Tibial nerve (tissue), 4 donors: ENCODE measurements at regions not wholly inside any gene's neighbourhood (a gene's known extent, or its start where the extent isn't known, plus 50 kb on each side); places are given as distances from the start of the nearest gene placed in this dataset.

ENCODE experiments used
- DNase-seq, 2 donors: peaks; one replicate each; pipeline ENCODE4 v3.0.0-alpha.2; 2019; ENCODE audit warnings: low spot score in 2 of 2
- H3K27ac ChIP-seq, 4 donors: fragments of 200-600 bp; sonication (generic) in 3 of 4; one replicate each; pipeline ENCODE4 v1.5.1; 2017 to 2019; ENCODE audit warnings: mild to moderate bottlenecking in 1 of 4
- H3K27me3 ChIP-seq, 2 donors: fragments of 200-600 bp; sonication (generic) in 1 of 2; one replicate each; pipeline versions ENCODE4 v1.5.1 to v1.6.0; 2017 to 2019
- H3K36me3 ChIP-seq, 3 donors: fragments of 200-600 bp; sonication (generic); one replicate each; pipeline ENCODE4 v1.5.1; 2018 to 2019
- H3K4me1 ChIP-seq, 4 donors: fragments of 200-600 bp; sonication (generic) in 3 of 4; one replicate each; pipeline ENCODE4 v1.5.1; 2017 to 2019
- H3K4me3 ChIP-seq, 4 donors: fragments of 200-600 bp; sonication (generic) in 3 of 4; one replicate each; pipeline ENCODE4 v1.5.1; 2017 to 2019; ENCODE audit warnings: mild to moderate bottlenecking in 1 of 4, moderate library complexity in 1 of 4
- H3K9me3 ChIP-seq, 4 donors: fragments of 200-600 bp; sonication (generic) in 3 of 4; one replicate each; pipeline ENCODE4 v1.5.1; 2017 to 2019
- EP300 ChIP-seq, 2 donors: sonication (generic); formaldehyde crosslinking; IDR thresholded peaks; one replicate each; pipeline ENCODE4 v1.6.1; 2017; ENCODE audit warnings: antibody characterized with exemption in 2 of 2, mild to moderate bottlenecking in 1 of 2
- POLR2A ChIP-seq, 2 donors: fragments of 450-650 bp; IDR thresholded peaks; one replicate each; pipeline ENCODE4 v1.6.1; 2017; ENCODE audit warnings: antibody characterized with exemption in 2 of 2, mild to moderate bottlenecking in 2 of 2, moderate library complexity in 2 of 2
- WGBS, 2 donors: methylation state at CpG; one replicate each; pipeline ENCODE4 v1.1.5; 2018; 5-methylcytosine and 5-hydroxymethylcytosine counted together
- TF ChIP-seq, protein P1 (sequence below), 5 experiments: fragments of 200-600 bp in 3 of 5; fragments of 450-650 bp in 2 of 5; sonication (generic) in 3 of 5; IDR thresholded peaks; one replicate each; pipeline ENCODE4 v1.5.1; 2016 to 2019; ENCODE audit warnings: antibody characterized with exemption in 5 of 5, mild to moderate bottlenecking in 3 of 5, moderate library complexity in 2 of 5

DNA sequence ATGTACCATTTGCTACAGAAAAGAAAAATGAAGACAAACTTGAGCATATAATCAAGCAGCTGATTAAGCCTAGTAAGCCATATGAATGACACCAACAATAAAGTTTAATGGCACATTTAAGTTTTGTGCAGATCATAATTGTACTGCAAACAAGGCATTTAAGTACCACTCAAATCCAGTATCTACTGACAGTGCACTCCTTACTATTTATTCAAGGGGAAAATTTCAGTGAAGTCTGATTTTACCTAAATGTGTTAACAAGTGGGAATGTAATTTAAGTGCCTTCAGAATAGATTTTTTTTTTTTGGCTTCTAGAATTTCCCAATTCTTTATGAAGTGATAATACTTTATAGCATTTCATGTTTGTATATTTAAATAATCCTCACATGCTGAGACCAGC lies 341.0 kb upstream of the POU5F2 start:
- TF ChIP-seq, protein P1, sequence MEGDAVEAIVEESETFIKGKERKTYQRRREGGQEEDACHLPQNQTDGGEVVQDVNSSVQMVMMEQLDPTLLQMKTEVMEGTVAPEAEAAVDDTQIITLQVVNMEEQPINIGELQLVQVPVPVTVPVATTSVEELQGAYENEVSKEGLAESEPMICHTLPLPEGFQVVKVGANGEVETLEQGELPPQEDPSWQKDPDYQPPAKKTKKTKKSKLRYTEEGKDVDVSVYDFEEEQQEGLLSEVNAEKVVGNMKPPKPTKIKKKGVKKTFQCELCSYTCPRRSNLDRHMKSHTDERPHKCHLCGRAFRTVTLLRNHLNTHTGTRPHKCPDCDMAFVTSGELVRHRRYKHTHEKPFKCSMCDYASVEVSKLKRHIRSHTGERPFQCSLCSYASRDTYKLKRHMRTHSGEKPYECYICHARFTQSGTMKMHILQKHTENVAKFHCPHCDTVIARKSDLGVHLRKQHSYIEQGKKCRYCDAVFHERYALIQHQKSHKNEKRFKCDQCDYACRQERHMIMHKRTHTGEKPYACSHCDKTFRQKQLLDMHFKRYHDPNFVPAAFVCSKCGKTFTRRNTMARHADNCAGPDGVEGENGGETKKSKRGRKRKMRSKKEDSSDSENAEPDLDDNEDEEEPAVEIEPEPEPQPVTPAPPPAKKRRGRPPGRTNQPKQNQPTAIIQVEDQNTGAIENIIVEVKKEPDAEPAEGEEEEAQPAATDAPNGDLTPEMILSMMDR (IDR thresholded peaks at IDR 0.05) = no peak
- TF ChIP-seq POLR2A (IDR thresholded peaks at IDR 0.05) (no peak), EP300 (IDR thresholded peaks at IDR 0.05) (no peak)
- Histone ChIP-seq H3K36me3 (peaks cover 0 to 6% (median 0%) of the 10 kb centered on the region in 3 donors), H3K27ac (no peak overlapping the region), H3K9me3 (no peaks in the 10 kb centered on the region), H3K4me1 (peaks cover 0 to 18% (median 6%) of the 10 kb centered on the region in 4 donors), H3K4me3 (no peak overlapping the region), H3K27me3 (no peaks in the 10 kb centered on the region)
- no peak for DNase-seq

DNA sequence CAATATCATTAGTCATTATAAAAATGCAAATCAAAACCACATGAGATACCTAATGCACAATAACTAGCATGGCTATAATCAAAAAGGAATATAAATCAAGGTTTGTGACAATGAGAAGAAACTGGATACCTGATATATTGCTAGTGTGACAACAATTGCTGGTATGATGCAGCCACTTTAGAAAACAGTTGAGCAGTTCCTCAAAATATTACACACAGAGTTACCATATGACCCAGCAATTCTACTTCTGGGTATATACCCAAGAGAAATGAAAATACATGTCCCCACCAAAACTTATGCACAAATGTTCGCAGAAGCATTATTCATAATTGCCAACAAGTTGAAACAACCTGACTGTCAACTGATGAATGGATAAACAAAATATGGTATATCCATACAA lies 339.7 kb upstream of the POU5F2 start:
- WGBS, 2 donors = 97 to 100% methylated on average over 1 of the region's 1 CpG
- Histone ChIP-seq H3K27me3 (no peaks in the 10 kb centered on the region), H3K4me1 (peaks cover 0 to 20% (median 7%) of the 10 kb centered on the region in 4 donors), H3K9me3 (no peaks in the 10 kb centered on the region), H3K4me3 (no peak overlapping the region), H3K36me3 (peaks cover 0 to 6% (median 0%) of the 10 kb centered on the region in 3 donors), H3K27ac (no peak overlapping the region)
- TF ChIP-seq POLR2A (IDR thresholded peaks at IDR 0.05) = no peak
- TF ChIP-seq EP300 (IDR thresholded peaks at IDR 0.05) = no peak
- TF ChIP-seq, protein P1 (IDR thresholded peaks at IDR 0.05) = no peak
- no peak for DNase-seq

DNA sequence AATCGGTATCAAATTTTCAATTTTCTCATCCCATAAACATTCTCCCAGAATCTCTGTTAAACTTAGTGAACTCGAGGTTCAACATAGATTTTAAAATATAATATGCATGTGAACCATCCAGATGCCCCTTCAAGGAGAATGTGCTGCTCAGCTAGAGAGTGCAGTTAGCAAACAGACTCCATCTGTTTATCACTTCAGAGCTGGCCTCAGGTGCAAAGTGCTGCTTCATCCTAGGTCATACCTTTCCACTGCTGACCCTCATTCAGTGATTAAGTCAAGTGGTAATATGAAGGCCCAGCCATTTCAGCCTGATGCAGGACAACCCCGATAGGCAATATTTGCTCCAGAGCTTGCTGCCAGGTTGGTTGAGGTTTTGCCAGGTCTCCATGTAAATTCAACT lies 339.0 kb upstream of the POU5F2 start:
- no peaks in the 10 kb centered on the region for H3K27me3 ChIP-seq
- peaks cover 0 to 20% (median 7%) of the 10 kb centered on the region in 4 donors for H3K4me1 ChIP-seq
- no peaks in the 10 kb centered on the region for H3K9me3 ChIP-seq
- TF ChIP-seq POLR2A (IDR thresholded peaks at IDR 0.05) = no peak
- TF ChIP-seq, protein P1 (IDR thresholded peaks at IDR 0.05) = no peak
- no peak for TF ChIP-seq EP300 (IDR thresholded peaks at IDR 0.05)
- no peak for DNase-seq
- peaks cover 0 to 5% (median 0%) of the 10 kb centered on the region in 3 donors for H3K36me3 ChIP-seq
- H3K27ac ChIP-seq = no peak overlapping the region
- H3K4me3 ChIP-seq = no peak overlapping the region
- 88 to 95% methylated on average over 3 of the region's 3 CpGs for WGBS, 2 donors

DNA sequence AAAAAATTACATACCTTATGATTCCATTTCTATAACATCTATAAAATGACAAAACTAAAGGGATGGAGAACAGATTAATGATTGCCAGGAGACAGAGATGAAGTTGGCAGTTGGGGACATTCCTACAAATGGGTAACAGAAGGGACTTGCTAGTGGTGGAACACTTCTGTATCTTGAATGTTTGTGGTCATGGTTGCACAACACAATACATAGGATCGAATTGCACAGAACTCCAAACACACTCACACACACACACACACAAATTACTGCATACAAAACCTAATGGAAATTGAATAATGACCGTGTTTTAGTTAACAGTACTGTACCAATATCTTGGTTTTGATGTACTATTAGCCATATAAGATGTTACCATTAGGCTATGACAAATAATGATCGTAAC lies 330.7 kb upstream of the POU5F2 start:
- Histone ChIP-seq H3K27me3 (no peaks in the 10 kb centered on the region), H3K36me3 (peaks cover 0 to 18% (median 0%) of the 10 kb centered on the region in 3 donors), H3K9me3 (peaks cover 0 to 10% (median 4%) of the 10 kb centered on the region in 4 donors), H3K27ac (no peak overlapping the region), H3K4me3 (no peak overlapping the region), H3K4me1 (peaks cover 0 to 10% (median 0%) of the 10 kb centered on the region in 4 donors)
- 94 to 96% methylated on average over 3 of the region's 3 CpGs for WGBS, 2 donors
- no peak for DNase-seq
- TF ChIP-seq, protein P1 (IDR thresholded peaks at IDR 0.05) = no peak
- TF ChIP-seq EP300 (IDR thresholded peaks at IDR 0.05) (no peak), POLR2A (IDR thresholded peaks at IDR 0.05) (no peak)

DNA sequence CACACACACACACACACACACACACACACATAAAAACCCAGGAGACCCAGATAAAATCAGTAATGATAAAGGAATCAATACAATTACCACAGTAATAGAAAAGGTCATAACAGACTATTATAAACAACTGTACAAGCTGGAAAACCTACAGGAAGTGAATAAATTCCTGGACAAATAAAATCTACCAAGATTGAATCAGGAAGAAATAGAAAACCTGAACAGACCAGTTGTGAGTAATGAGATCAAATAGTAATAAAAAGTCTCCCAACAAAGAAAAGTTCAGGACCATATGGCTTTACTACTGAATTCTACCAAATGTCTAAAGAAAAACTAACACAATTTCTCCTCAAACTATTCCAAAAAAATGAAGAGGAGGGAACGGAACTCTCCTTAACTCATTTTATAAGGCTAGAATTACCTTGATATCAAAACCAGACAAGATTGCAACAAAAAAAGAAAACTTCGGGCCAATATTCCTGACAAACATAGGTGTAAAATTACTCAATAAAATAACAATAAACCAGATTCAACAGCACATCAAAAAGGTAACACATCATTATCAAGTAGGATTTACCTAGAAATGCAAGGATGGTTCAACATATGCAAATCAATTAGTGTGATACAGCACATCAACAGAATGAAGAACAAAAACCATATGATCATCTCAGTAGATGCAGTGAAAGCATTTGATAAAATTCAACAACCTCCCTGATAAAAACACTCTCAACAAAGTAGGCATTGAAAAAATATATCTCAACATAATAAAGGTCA lies 325.2 kb upstream of the POU5F2 start:
- H3K4me1 ChIP-seq = no peaks in the 10 kb centered on the region
- H3K36me3 ChIP-seq = peaks cover 0 to 36% (median 0%) of the 10 kb centered on the region in 3 donors
- peaks cover 0 to 45% (median 18%) of the 10 kb centered on the region in 4 donors for H3K9me3 ChIP-seq
- DNase-seq = no peak
- no peak overlapping the region for H3K27ac ChIP-seq
- TF ChIP-seq, protein P1 (IDR thresholded peaks at IDR 0.05) = no peak
- TF ChIP-seq EP300 (IDR thresholded peaks at IDR 0.05) (no peak), POLR2A (IDR thresholded peaks at IDR 0.05) (no peak)
- no peak overlapping the region for H3K4me3 ChIP-seq
- no peaks in the 10 kb centered on the region for H3K27me3 ChIP-seq
- 91 to 95% methylated on average over 2 of the region's 2 CpGs for WGBS, 2 donors
